Osteoblast (primary cell): ENCODE measurements at regions not wholly inside any gene's neighbourhood (a gene's known extent, or its start where the extent isn't known, plus 50 kb on each side); places are given as distances from the start of the nearest gene placed in this dataset.

Source experiments
- DNase-seq: peaks from one replicate; pipeline ENCODE4 v3.0.0; 2011; ENCODE audit warnings: low spot score, mixed read lengths; ENCODE audit not compliant: insufficient read length; ENCODE audit errors: missing footprints
- H2AFZ ChIP-seq: 2 replicates; pipeline ENCODE4 v1.6.0; 2011; ENCODE audit warnings: mild to moderate bottlenecking, low read length
- H3K27ac ChIP-seq: 2 replicates; pipeline ENCODE4 v1.5.1; 2011; ENCODE audit warnings: mild to moderate bottlenecking, low read depth, low read length, moderate library complexity
- H3K27me3 ChIP-seq: 2 replicates; pipeline ENCODE4 v1.6.0; 2012; ENCODE audit warnings: mild to moderate bottlenecking, control low read depth, inconsistent platforms, low read length, moderate library complexity; ENCODE audit not compliant: insufficient read depth
- H3K36me3 ChIP-seq: 2 replicates; pipeline ENCODE4 v1.5.1; 2011; ENCODE audit warnings: mild to moderate bottlenecking, low read length, control low read depth, moderate library complexity; ENCODE audit not compliant: insufficient read depth
- H3K4me1 ChIP-seq: 2 replicates; pipeline ENCODE4 v1.5.1; 2011; ENCODE audit warnings: mild to moderate bottlenecking, low read length, control low read depth, moderate library complexity; ENCODE audit not compliant: insufficient read depth
- H3K4me2 ChIP-seq: 2 replicates; pipeline ENCODE4 v1.6.0; 2011; ENCODE audit warnings: mild to moderate bottlenecking, low read length; ENCODE audit not compliant: insufficient read depth
- H3K4me3 ChIP-seq: fragments of 200-600 bp; sonication (generic); 3 replicates; pipeline ENCODE4 v1.5.1; 2012; ENCODE audit warnings: mild to moderate bottlenecking, low read length, inconsistent platforms; ENCODE audit not compliant: insufficient read depth
- H3K79me2 ChIP-seq: 2 replicates; pipeline ENCODE4 v1.6.0; 2012; ENCODE audit warnings: mild to moderate bottlenecking, low read length, control low read depth, inconsistent platforms; ENCODE audit not compliant: insufficient read depth
- H3K9me3 ChIP-seq: 2 replicates; pipeline ENCODE4 v1.5.1; 2011; ENCODE audit warnings: low read depth, low read length, control low read depth
- H4K20me1 ChIP-seq: 2 replicates; pipeline ENCODE4 v1.6.0; 2012; ENCODE audit warnings: mild to moderate bottlenecking, low read length, control low read depth; ENCODE audit not compliant: insufficient read depth
- TF ChIP-seq, protein P1 (sequence below): IDR thresholded peaks from 2 replicates; pipeline ENCODE4 v1.5.1; 2011; ENCODE audit warnings: mild to moderate bottlenecking, low read depth, low read length, moderate library complexity; ENCODE audit errors: extremely low read depth

DNA sequence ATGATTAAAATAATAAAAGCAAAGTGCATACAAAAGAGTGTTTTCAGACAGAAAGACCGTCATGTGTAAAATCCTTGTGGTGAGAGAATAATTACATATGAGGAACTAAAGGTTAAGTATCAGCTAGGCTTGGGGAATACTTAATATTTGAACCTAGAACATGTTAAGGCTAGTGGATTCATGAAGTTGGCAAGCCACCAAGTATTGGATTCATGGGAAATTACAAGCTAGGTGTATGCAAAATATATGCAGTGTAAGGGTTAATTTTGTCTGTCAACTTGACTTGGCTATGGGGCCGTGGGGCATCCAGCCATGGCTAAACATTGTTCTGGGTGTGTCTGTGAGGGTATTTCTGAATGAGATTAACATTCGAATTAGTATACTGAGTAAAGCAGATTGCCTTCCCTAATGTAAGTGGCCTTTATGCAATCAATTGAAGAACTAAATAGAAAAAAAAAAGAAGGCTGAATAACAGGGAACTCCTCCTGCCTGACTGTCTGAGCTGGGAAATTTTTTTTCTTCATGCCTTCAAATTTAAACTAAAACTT lies 533.5 kb upstream of the KLF12 start:
- Histone ChIP-seq H3K27me3 (no peaks in the 10 kb centered on the region), H2AFZ (no peak overlapping the region), H4K20me1 (no peaks in the 10 kb centered on the region), H3K9me3 (no peaks in the 10 kb centered on the region), H3K4me1 (no peaks in the 10 kb centered on the region), H3K4me2 (no peak overlapping the region), H3K79me2 (no peaks in the 10 kb centered on the region), H3K27ac (no peak overlapping the region), H3K36me3 (no peaks in the 10 kb centered on the region), H3K4me3 (no peak overlapping the region)
- no peak for DNase-seq
- TF ChIP-seq, protein P1, sequence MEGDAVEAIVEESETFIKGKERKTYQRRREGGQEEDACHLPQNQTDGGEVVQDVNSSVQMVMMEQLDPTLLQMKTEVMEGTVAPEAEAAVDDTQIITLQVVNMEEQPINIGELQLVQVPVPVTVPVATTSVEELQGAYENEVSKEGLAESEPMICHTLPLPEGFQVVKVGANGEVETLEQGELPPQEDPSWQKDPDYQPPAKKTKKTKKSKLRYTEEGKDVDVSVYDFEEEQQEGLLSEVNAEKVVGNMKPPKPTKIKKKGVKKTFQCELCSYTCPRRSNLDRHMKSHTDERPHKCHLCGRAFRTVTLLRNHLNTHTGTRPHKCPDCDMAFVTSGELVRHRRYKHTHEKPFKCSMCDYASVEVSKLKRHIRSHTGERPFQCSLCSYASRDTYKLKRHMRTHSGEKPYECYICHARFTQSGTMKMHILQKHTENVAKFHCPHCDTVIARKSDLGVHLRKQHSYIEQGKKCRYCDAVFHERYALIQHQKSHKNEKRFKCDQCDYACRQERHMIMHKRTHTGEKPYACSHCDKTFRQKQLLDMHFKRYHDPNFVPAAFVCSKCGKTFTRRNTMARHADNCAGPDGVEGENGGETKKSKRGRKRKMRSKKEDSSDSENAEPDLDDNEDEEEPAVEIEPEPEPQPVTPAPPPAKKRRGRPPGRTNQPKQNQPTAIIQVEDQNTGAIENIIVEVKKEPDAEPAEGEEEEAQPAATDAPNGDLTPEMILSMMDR, result no peak

DNA sequence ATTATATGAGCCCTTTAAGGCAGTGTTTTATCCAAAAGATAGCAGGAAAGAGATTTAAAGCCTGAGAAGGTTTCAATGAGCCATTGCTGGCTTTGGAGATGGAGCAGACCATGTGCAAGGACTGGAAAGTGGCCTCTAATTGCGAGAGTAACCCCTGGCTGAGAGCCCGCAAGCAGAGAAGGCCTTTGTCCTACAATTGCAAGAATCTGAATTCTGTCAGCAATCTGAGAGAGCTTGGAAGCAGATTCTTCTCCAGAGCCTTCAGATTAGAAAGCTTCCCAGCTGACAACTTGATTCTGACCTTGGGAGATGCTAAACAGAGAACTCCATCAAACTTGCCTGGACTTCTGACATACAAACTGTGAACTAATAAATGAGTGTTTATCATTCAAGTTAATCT lies 528.7 kb upstream of the KLF12 start:
- no peaks in the 10 kb centered on the region for H3K9me3 ChIP-seq
- H3K4me2 ChIP-seq, result no peak overlapping the region
- H3K4me1 ChIP-seq, result peaks cover 5% of the 10 kb centered on the region
- no peaks in the 10 kb centered on the region for H4K20me1 ChIP-seq
- no peak for DNase-seq
- no peak overlapping the region for H2AFZ ChIP-seq
- H3K79me2 ChIP-seq, result no peaks in the 10 kb centered on the region
- H3K4me3 ChIP-seq, result no peak overlapping the region
- H3K27me3 ChIP-seq, result no peaks in the 10 kb centered on the region
- no peaks in the 10 kb centered on the region for H3K36me3 ChIP-seq
- TF ChIP-seq, protein P1, result no peak
- H3K27ac ChIP-seq, result no peak overlapping the region

DNA sequence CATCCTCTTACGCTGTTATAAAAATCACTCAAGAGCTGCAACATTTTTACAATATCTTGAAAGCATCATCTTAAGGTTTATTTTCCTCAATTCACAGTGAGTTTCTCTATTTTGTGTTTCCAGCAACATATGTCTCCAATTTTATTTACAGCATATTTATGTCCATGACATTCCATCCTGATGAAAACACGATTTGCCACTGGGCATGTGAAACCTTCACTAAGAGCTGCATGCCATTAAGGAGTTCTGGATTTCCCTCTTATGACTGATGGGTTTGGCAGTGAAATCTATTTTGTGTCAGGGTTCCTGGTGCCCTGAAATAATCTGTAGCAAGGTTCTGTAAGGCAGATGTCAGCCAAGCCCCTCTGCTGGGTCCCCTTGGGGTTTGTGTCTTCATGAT lies 527.6 kb upstream of the KLF12 start:
- no peak overlapping the region for H3K4me3 ChIP-seq
- H4K20me1 ChIP-seq, result no peaks in the 10 kb centered on the region
- no peaks in the 10 kb centered on the region for H3K9me3 ChIP-seq
- no peak overlapping the region for H3K27ac ChIP-seq
- no peaks in the 10 kb centered on the region for H3K79me2 ChIP-seq
- no peak for DNase-seq
- no peak overlapping the region for H2AFZ ChIP-seq
- H3K27me3 ChIP-seq, result no peaks in the 10 kb centered on the region
- TF ChIP-seq, protein P1, result no peak
- H3K4me1 ChIP-seq, result peaks cover 5% of the 10 kb centered on the region
- no peak overlapping the region for H3K4me2 ChIP-seq
- H3K36me3 ChIP-seq, result no peaks in the 10 kb centered on the region

DNA sequence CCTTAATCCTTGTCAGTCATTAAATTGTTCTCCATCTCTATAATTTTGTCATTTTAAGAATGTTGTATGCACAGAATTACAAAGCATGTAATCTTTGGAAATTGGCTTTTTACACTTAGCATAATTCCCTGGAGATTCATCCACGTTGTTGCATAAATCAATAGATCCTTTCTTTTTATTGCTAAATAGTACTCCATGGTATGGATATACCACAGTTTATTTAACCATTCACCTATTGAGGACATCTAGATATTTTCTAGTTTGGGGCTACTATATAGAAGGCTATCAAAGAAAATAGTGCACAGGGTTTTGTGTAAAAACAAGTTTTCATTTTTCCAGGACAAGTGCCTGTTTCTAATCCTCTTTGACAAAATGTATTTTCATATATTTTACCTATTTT lies 523.6 kb upstream of the KLF12 start:
- no peaks in the 10 kb centered on the region for H3K27me3 ChIP-seq
- TF ChIP-seq, protein P1, result no peak
- DNase-seq, result no peak

More for the DNA sequence above, 523.6 kb upstream of the KLF12 start:
- no peak overlapping the region for H3K4me2 ChIP-seq
- H3K4me1 ChIP-seq, result peaks cover 5% of the 10 kb centered on the region
- no peaks in the 10 kb centered on the region for H4K20me1 ChIP-seq
- no peaks in the 10 kb centered on the region for H3K9me3 ChIP-seq
- no peaks in the 10 kb centered on the region for H3K36me3 ChIP-seq
- no peaks in the 10 kb centered on the region for H3K79me2 ChIP-seq
- no peak overlapping the region for H3K27ac ChIP-seq
- no peak overlapping the region for H3K4me3 ChIP-seq
- H2AFZ ChIP-seq, result no peak overlapping the region
